ENCODE measurements at regions not wholly inside any gene's neighbourhood (a gene's known extent, or its start where the extent isn't known, plus 50 kb on each side); places are given as distances from the start of the nearest gene placed in this dataset.
"Not testable (repeated sequence)": the region's sequence is repeated elsewhere in the genome, so short reads cannot be mapped to it uniquely, and the experiment has no call there.

DNA sequence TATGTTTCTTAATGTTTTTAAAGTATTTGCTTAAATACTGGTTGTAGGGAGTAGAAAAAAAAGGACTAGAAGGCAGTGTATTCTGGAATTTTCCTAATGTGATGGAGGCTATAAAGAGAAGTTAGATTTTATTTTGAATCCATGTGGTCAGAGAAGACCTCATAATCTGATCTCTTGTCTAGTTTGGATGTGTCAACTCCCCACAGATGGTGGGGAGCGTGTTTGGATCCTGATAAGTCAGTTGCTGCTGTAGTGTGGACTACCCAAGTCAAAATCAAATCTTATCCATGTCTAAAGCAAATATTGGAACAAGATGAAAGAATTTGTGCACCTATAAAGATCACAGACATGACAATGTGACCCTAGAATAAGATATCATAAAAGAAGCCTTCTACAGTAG, 918.0 kb downstream of the LTN1 start:
- DNase-seq (ENCODE audit: low read depth), result no peak

DNA sequence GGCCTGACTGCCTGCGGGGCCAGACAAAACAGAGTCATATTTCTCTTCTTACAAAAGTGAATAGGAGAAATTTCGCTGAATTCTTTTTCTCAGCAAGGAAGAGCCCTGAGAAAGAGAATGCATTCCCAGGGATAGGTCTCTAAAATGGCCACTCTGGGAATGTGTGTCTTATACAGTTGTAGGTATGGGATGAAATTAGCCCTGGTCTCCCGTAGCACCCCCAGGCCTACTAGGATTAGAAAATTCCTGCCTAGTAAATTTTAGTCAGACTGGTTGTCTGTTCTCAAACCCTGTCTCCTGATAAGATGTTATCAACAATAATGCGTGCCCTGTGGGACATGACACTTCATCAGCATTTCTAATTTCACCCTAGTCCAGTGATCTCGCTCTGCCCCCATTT, 920.1 kb downstream of the LTN1 start:
- no peak for DNase-seq (ENCODE audit: low read depth)

DNA sequence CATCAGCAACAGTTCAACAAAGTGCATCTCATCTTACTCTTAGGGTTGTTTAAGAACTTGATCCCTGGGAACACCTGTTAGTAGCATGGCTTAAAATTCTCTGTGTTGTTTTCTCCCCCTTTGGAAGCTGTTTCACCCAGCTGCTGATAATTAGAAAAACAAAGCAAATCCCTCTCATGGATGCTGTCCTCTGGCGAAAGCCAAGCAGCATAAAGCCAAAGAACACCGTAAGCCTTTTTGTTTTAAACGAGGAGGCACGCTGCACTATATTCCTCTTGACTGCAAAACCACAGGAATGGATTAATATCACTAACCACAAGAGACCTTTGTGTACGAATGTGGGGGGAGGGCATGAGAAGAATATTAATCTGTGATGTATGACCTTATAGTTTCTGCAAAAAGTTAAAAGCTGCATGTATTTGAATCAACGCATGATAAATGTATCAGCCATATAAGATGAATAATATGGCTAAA, 923.2 kb downstream of the LTN1 start:
- no peak for DNase-seq (ENCODE audit: low read depth)

DNA sequence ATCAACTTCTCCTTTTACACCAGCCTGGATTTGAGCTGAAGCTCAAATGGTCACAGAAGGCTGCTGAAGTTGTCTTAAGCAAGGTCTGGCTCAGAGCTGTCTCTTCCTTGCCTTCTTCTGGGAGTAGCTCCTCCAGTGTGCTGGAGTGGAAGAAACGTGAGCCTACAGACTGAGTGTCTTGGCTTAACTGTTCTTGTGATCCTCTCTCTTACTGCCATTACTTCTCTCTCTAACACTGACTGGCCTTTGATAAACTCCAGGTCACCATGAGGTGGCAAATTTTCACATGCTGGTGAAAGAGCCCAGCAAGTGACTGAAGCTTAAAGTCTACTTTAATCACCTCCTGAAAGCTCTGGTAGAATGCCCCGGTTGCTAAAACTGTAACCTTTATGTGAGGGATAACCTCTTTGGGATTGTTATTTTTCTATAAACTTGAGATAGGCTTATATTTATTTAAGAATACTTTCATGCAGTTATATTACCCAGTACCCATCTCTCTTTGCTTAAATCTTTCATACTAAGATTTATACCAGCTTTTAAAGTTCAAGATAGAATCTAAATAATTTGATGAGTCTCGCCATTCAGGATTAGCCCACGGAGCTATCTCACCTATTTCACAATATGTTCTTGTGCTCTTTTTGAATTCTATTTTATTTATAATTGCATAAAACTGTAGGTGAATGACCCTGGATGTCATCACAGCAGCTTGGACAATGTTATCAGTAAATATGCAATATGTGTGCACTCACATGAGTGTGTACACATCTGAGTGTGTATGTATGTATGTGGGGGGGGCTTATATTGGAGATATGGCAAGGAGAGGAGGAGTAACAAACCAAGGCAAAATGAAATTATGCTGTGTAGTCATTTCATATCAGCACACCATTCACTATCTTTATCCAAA, 924.0 kb downstream of the LTN1 start:
- no peak for DNase-seq (ENCODE audit: low read depth)

DNA sequence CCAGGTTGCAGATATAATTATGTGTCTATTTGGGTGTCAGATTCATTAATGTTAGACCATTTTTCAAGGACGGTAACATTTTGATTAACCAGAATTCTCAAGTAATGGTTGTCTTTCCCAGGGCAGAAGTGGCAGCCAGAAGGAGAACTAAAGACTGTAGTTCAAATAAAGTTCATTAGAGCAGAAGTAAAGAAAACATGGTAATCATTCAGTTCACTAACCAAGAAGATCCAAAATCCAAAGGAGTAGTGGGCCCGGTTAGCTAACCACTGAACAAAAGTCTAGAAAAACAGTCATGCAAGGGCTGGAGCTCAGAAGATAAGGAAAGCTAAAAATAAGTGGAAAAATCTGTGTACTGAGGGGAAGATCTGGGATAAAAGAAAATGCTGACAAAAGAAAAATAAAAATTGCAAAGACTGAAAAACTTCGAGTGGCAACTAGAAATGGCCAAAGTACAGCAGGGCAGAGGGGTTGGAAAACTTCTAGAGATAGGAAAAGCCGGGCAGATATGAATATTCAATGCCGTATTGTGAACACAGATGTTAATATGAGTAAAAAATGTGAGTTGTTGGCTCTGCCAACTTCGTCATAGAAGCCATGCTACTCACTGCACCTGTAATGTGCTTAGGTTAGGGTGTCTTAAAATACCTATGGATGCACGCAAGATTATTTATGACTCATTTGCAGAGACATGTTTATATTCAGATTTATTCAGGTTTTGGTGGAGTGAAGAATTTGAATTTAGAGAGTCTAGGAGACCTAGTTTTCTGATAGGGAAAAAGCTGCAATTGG, 925.9 kb downstream of the LTN1 start:
- DNase-seq (ENCODE audit: low read depth), result no peak

DNA sequence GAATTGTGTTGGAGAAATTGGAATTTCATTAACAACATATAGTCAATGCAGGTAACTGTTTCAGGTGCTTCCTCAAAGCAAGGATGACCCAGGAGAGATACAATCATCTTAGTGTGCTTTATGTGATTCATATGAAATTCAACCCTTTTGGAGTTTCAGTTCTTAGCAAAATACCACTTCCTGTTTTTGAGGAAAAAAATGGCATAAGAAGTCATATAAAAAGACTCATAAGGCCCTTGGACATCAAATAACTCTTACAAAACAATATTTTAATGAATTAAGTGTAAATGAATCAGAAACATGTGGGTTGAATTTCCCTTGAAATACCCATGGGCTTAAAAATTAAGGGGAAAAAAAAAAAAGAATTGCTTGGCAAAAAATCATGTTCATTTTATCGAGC, 926.6 kb downstream of the LTN1 start:
- peak; percentile 26 for DNase-seq (ENCODE audit: low read depth)

DNA sequence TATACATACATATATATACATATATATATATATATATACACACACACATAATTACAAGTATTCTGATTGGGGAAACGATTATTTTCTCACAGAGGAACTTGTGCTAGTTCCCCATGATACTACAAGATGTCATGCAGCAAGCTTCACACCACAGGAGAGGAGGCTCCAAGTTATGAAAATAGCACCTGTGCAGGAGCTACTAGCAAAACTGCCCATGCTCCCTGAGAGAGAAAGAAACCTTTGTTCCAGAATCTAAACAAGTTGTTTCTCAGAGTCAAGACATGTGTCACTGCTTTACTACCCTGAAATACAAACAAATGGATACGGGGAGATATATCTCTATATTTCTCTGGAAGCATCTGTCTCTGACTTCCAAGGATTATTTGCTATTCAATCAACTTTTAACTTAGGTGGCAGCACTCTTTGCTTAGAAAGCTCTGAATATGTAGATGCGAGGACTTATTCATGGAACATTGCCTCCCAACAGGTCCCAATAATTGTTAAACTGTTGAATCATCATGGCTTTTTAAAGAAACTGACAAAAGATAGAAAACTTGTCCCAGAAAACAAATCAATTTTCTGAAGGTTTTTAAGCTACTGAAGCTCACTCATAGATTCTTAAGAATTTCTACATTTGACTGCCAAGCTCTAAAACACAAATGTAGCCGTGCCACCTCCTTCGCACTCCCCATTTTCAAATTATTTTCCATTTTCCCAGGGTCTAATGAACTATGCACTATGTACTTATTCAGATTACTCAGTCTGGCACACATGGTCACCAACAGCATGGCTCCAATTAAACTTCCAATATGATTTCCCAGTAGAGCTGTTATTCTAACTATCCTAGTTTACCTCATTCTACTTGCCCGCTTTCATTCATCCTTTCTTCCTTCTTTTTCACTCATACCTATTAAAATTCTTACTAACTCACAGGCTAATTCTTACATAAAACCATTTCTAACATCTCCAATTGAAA, 929.1 kb downstream of the LTN1 start:
- DNase-seq (ENCODE audit: low read depth), result no peak

DNA sequence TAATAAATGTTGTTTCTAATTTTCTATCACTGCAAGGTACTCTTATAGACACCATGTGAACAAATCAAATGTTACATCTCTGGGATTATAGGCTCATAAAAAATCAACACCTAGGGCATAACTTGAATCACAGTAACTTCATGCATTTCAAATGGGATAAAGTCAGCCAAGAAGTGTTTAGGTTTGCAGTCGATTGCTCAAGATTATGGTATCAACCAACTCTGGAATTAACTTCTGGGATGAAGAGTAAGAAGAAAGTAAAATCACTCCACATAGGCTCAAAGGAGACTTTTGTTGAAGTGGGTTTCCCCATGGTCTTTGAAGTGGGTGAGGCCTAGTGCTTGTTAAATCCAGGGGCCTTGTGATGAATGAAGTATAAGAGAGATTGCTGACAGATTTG, 939.7 kb downstream of the LTN1 start:
- not testable (repeated sequence) for DNase-seq (ENCODE audit: low read depth)

DNA sequence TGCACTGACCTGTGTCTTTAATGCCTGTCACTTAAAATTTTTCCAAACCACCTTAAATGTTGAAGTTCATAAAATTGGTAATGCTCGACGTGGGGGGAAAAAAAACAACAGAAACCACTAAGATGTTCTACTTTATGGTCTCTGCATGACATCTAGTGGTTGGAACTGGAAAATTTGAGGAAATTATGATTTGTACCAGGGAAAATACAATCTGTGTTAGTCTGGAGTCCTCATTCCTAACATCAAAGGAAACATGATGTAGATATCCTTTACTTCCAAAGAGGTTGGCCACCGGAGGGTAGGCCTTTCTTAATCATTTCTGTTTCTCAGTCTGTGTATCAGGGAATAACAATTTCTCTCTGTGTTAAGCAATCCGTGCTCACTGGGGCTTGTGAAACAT, 941.0 kb downstream of the LTN1 start:
- DNase-seq (ENCODE audit: low read depth), result peak; percentile 20

DNA sequence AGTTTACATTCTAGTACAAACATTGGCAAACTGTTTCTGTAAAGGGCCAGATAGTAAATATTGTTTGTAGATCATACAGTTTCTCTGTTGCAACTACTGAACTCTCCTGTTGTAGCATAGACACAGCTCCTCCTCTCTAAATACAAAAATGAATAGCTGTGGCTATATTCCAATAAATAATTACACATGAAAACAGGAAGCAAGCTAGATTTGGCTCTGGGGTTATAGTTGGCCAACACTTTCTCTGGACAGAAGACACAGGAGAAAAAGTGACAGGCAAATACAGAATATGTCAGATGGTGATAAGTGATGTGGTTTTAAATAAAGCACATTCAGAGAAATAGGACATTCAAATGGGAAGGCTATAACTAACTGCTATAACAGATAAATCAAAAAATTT, 957.0 kb downstream of the LTN1 start:
- DNase-seq (ENCODE audit: low read depth), result not testable (repeated sequence)

DNA sequence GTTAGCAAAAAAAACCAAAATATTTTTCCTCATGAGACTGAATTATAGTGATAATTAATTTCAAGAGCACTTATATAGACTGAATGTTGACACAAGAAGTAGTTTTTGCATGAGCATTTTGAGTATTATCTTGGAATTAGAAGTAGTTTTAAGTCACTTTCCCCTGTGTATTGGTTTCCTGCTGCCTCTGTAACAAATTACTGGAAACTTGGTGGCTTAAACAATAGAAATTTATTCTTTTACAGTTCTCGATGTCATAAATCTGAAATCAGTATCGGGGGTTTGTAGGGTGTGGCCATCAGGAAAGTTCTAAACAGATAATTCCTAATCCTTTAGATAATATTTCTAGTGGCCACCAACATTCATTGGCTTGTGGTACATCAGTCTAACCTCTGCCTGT, 957.8 kb downstream of the LTN1 start:
- not testable (repeated sequence) for DNase-seq (ENCODE audit: low read depth)

DNA sequence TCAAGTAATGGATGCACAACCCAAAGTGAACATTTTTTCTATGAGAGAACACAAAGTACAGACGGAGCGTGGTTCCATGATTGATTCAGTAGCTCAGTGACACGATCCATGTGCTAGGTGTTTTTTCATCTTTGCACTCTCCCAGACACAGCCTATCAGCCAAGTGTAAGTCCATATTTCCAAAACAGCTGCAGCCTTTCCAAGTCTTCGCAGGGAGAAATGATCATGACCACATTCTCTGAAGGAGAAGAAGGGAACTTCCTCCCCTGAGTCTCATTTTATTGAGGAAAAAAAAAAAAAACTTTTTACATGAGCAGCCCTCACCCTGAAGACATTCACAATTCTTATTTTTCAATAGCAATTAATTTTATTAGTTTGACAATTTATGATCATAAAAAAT, 958.3 kb downstream of the LTN1 start:
- DNase-seq (ENCODE audit: low read depth), result not testable (repeated sequence)

DNA sequence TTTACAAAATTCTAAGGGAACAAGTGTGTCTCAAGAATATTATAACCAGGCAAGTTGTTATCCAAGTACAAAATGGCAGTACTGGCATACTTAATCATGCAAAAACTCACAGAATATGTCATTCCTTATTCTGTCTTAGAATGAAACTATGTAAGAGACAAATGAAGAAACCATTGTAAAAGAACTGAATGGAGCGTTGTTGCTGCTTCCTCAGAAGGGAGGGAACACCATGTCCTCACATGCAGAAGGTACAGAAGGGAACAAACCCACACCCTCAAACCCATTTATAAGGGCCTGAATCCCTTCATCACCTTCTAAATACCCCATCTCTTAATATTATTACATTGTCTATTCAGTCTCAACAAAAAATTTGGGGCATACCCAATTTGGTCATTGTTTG, 960.0 kb downstream of the LTN1 start:
- DNase-seq (ENCODE audit: low read depth), result not testable (repeated sequence)

DNA sequence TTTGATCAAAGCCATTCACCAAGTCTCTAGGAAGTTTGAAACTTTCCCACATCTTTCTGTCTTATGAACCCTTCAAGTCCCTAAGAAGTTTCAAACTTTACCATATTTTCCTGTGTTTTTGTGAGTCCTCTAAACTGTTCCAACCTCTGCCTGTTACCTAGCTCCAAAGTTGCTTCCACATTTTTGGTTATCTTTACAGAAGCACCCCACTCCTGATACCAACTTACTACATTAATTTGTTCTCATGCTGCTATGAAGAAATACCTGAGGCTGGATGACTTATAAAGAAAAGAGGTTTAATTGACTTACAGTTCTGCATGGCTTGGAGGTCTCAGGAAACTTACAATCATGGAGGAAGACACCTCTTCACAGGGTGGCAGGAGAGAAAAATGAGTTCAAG, 961.6 kb downstream of the LTN1 start:
- not testable (repeated sequence) for DNase-seq (ENCODE audit: low read depth)

DNA sequence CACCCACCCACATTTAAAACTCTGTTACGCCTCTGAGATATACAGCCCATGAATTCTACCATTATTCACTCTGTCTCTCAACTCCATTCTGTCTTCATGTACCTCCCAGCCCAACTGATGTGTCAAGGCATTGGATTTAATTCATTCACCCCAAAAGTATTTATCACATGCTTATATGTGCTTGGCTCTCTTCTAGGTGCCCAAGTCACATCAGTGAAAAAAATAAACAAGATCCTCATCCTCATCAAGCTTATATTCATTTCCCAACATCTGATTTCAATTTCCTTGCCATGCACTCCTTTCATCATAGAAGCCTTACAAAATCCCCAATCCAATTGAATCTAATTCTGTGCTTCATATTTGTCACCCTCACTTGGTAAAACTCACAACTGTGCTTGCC, 967.6 kb downstream of the LTN1 start:
- no peak for DNase-seq (ENCODE audit: low read depth)

DNA sequence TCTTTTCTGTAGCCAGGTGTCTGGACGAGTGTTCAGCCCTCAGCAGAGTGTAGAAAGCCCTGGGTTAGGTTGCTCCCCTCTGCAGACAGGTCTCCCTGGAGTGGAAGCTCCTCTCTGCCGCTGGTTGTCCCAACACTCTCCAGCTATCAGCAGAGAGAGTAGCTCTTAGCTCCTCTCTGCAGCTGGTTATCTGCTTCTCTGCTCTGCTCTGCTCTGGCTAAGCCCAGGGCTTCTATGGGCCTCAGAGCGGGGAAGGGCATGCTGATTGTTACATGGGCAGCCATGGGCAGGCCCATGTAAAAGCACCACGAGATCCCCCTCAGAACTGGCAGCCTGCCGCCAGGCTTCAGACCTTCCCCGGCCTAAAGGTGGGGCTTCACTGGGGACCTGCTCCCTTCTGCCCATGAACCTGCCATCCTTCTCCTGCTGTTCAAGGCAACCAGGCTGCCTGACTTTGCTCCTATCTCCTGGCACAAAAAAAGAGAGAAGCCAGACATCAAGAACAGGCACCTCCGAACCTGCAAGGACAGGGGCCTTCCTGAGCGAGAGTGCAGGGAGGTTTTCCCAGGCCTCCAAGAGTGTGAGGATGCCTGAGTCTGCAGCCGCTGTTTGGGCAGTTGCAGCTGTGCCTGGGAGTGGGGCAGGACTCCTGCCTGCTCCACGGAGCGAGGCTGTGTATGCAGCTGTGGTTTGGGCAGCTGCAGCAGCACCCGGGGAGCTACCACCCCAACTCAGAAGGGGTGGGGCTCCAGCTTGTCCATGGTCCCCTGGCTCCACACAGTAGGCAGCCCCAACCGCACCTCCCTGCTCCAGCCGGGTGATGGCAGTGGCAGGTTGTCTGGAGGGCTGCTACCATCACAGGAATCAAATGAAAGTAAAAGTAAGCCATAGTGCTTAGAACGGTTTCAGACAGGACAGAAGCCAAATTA, 973.7 kb downstream of the LTN1 start:
- DNase-seq (ENCODE audit: low read depth), result no peak

DNA sequence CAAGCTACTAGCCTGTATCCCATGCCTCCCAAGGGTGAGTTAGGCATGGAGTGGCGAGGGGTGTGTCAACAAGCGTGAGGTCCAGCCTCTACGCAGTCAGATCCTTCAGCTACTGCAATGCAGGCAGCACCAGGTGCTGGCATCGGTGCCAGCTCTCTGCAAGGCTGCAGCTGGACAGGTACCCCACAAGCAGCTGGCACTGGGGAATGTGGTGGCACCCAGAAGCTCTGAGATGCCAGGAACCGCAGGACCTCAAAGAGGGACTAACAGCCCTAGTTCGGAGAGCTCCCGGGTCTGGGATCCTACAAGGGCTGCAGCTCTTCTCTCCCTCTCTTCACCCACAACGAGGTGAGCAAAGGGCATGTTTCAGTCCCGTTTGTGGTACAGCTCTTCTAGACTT, 974.5 kb downstream of the LTN1 start:
- no peak for DNase-seq (ENCODE audit: low read depth)

DNA sequence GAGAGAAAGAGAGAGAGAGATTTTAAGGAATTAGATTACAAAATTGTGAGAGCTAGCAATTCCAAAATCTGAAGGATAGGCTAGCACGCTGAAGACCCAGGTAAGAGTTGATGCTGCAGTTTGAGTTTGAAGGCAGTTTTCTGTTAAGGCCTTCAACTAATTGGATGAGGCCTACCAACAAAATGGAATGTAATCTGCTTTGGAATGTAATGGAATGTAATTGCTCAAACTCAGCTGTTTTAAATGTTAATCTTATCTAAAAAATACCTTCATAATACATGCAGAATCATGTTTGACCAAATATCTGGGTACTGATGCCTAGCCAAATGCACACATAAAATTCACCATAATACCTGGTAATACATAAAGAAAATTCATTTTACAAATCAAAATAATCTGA, 976.1 kb downstream of the LTN1 start:
- no peak for DNase-seq (ENCODE audit: low read depth)

DNA sequence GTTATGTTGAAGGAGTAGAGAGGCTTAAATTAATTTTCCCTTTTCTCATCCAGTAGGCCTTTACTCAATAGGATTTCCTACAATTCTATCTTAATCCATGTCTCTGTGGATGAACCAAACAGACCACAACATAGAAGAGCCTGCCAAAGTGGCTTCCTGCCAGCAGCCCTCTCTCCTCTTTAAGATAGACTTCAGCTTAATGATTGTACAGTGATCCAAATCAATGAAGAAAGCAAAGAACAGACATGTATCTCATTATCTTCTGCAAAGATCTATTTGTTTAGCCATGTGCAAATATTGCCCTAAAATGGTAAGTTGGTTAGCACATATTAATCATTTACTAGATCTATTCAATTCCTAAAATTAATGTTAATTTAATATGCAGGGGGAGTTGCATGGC, 979.6 kb downstream of the LTN1 start:
- DNase-seq (ENCODE audit: low read depth), result not testable (repeated sequence)

DNA sequence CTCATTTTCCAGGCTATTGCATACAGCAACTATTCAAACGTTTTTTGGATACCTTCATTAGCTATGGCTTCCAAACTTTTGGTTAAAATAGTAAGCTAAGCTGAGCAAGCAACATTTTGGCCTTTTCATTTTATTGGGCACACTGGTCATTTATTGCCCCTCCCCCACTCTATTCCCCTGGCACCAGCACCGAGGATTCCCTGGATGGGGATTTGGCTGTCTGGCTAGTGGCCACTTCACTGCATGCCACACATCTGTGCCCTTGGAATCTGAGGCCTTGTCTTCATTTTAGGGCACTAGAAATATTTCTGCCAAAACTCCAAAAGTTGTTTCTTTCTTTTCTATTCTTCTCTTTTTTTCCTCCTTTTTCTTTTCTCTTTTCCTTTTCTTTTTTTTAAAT, 980.7 kb downstream of the LTN1 start:
- DNase-seq (ENCODE audit: low read depth), result not testable (repeated sequence)

DNA sequence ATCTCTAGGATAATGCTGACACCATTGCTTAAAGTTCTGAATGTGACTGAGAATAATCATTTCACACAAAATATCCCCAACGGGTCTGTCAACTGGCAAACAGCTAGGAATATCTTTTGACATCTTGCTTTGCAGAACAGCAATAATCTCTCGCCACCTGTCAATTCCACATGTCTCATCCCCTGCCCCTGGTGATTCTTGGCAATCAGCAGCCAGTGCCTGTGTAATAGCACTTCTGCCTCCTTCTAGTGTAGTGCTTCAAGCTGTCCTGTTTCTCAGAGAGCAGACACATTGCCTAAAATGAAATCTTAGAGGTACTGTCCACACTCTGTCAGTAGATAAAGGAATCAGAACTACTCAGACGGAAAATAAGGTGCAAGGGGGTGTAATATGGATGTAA, 984.4 kb downstream of the LTN1 start:
- not testable (repeated sequence) for DNase-seq (ENCODE audit: low read depth)

Measured in stromal cell of bone marrow (primary cell).